NT2/D1 (cell line): ENCODE measurements at regions not wholly inside any gene's neighbourhood (a gene's known extent, or its start where the extent isn't known, plus 50 kb on each side); places are given as distances from the start of the nearest gene placed in this dataset.
"Not testable (repeated sequence)": the region's sequence is repeated elsewhere in the genome, so short reads cannot be mapped to it uniquely, and the experiment has no call there.

Experiments
- YY1 ChIP-seq: IDR thresholded peaks from 2 replicates; pipeline ENCODE4 v1.6.1; 2011; ENCODE audit not compliant: insufficient read length, insufficient read depth
- ZNF274 ChIP-seq: IDR thresholded peaks from 2 replicates; pipeline ENCODE4 v1.6.1; 2011; ENCODE audit warnings: mild to moderate bottlenecking, low read depth, low read length

- TF ChIP-seq ZNF274, YY1: not testable (repeated sequence)
Observed at GRCh38 chr12:33773091-33773490, 249.2 kb upstream of the ALG10 start.
